ENCODE measurements at regions not wholly inside any gene's neighbourhood (a gene's known extent, or its start where the extent isn't known, plus 50 kb on each side); places are given as distances from the start of the nearest gene placed in this dataset.

GRCh38 chr1:68340951-68341350 is 108.6 kb upstream of the WLS start:
- in situ Hi-C loops (cut with HindIII; ENCODE audit: low sequenced_read_pairs), result loop anchor here (25.0 kb wide), 1 partner anchor 204 kb away; no protein-coding TSS in a partner anchor
- DNase-seq (ENCODE audit: low read depth), result no peak
- H3K4me3 ChIP-seq (ENCODE audit: low read depth, low read length), result no peak overlapping the region
- TF ChIP-seq CTCF (IDR thresholded peaks at IDR 0.05; ENCODE audit: low read depth, low read length, missing control alignments), result no peak

- TF ChIP-seq CTCF (IDR thresholded peaks at IDR 0.05; ENCODE audit: low read depth, low read length, missing control alignments), result no peak
- in situ Hi-C loops (cut with HindIII; ENCODE audit: low sequenced_read_pairs), result loop anchor here (25.0 kb wide), 1 partner anchor 202 kb away; no protein-coding TSS in a partner anchor
- no peak overlapping the region for H3K4me3 ChIP-seq (ENCODE audit: low read depth, low read length)
- no peak for DNase-seq (ENCODE audit: low read depth)
Measured at GRCh38 chr1:68339505-68339904, 107.2 kb upstream of the WLS start.

- no peak overlapping the region for H3K4me3 ChIP-seq (ENCODE audit: low read depth, low read length)
- DNase-seq (ENCODE audit: low read depth), result no peak
- in situ Hi-C loops (cut with HindIII; ENCODE audit: low sequenced_read_pairs), result loop anchor here (25.0 kb wide), 1 partner anchor 201 kb away; no protein-coding TSS in a partner anchor
- TF ChIP-seq CTCF (IDR thresholded peaks at IDR 0.05; ENCODE audit: low read depth, low read length, missing control alignments), result no peak
Measured at GRCh38 chr1:68338081-68338480, 105.8 kb upstream of the WLS start.

GRCh38 chr1:68332041-68332440 is 99.7 kb upstream of the WLS start:
- in situ Hi-C loops (cut with HindIII; ENCODE audit: low sequenced_read_pairs), result loop anchor here (25.0 kb wide), 1 partner anchor 195 kb away; no protein-coding TSS in a partner anchor
- H3K4me3 ChIP-seq (ENCODE audit: low read depth, low read length), result no peak overlapping the region
- no peak for DNase-seq (ENCODE audit: low read depth)
- TF ChIP-seq CTCF (IDR thresholded peaks at IDR 0.05; ENCODE audit: low read depth, low read length, missing control alignments), result no peak

GRCh38 chr1:68331117-68331865 is 99.0 kb upstream of the WLS start:
- no peak for TF ChIP-seq CTCF (IDR thresholded peaks at IDR 0.05; ENCODE audit: low read depth, low read length, missing control alignments)
- peak; percentile 87 for DNase-seq (ENCODE audit: low read depth)

GRCh38 chr1:68330391-68330790 is 98.1 kb upstream of the WLS start:
- no peak for TF ChIP-seq CTCF (IDR thresholded peaks at IDR 0.05; ENCODE audit: low read depth, low read length, missing control alignments)
- in situ Hi-C loops (cut with HindIII; ENCODE audit: low sequenced_read_pairs), result loop anchor here (25.0 kb wide), 1 partner anchor 193 kb away; no protein-coding TSS in a partner anchor
- no peak for DNase-seq (ENCODE audit: low read depth)
- no peak overlapping the region for H3K4me3 ChIP-seq (ENCODE audit: low read depth, low read length)

More at GRCh38 chr1:68331117-68331865, 99.0 kb upstream of the WLS start:
- no peak overlapping the region for H3K4me3 ChIP-seq (ENCODE audit: low read depth, low read length)
- in situ Hi-C loops (cut with HindIII; ENCODE audit: low sequenced_read_pairs), result loop anchor here (25.0 kb wide), 1 partner anchor 194 kb away; no protein-coding TSS in a partner anchor

Measured in astrocyte of the cerebellum (primary cell).